ENCODE measurements at regions not wholly inside any gene's neighbourhood (a gene's known extent, or its start where the extent isn't known, plus 50 kb on each side); places are given as distances from the start of the nearest gene placed in this dataset.

GRCh38 chr6:105728995-105729394 lies 326.1 kb upstream of the PREP start:
- Histone ChIP-seq H2AFZ (no peak overlapping the region), H3K4me3 (no peak overlapping the region), H3K9me2 (ENCODE audit: insufficient read depth) (no peaks in the 10 kb centered on the region), H3K27me3 (ENCODE audit: insufficient read depth) (no peaks in the 10 kb centered on the region), H3K4me2 (no peak overlapping the region), H3K4me1 (ENCODE audit: insufficient read depth) (no peaks in the 10 kb centered on the region), H4K20me1 (replicated peaks; ENCODE audit: insufficient read depth) (no peaks in the 10 kb centered on the region), H3K27ac (ENCODE audit: low read depth) (no peak overlapping the region), H3F3A (replicated peaks; ENCODE audit: low read depth) (no peaks in the 10 kb centered on the region), H3K79me2 (replicated peaks; ENCODE audit: insufficient read depth) (no peaks in the 10 kb centered on the region), H3K36me3 (ENCODE audit: insufficient read depth) (no peaks in the 10 kb centered on the region)
- DNase-seq (ENCODE audit: low spot score): no peak
- H3K27ac Mint-ChIP-seq: no peak overlapping the region
- no peaks in the 10 kb centered on the region for H3K9me3 Mint-ChIP-seq
- ATAC-seq: no peak
- no peak overlapping the region for H3K4me3 Mint-ChIP-seq
- H3K4me1 Mint-ChIP-seq: no peaks in the 10 kb centered on the region
- TF ChIP-seq EZH2 (IDR thresholded peaks at IDR 0.05; ENCODE audit: low read depth, unreplicated experiment) (no peak), ZNF114 (CRISPR knock-in tag; IDR thresholded peaks at IDR 0.05) (no peak), ZNF331 (CRISPR knock-in tag; IDR thresholded peaks at IDR 0.05; ENCODE audit: low read depth) (no peak), NANOG (IDR thresholded peaks at IDR 0.05; ENCODE audit: borderline replicate concordance) (no peak), POLR2AphosphoS5 (IDR thresholded peaks at IDR 0.05; ENCODE audit: low read depth) (no peak), CREB1 (CRISPR knock-in tag; IDR thresholded peaks at IDR 0.05; ENCODE audit: low read depth) (no peak), STAT1 (IDR thresholded peaks at IDR 0.05; ENCODE audit: unreplicated experiment) (no peak), JUNB (IDR thresholded peaks at IDR 0.05; ENCODE audit: unreplicated experiment) (no peak), EZH2phosphoT487 (IDR thresholded peaks at IDR 0.05; ENCODE audit: unreplicated experiment) (no peak)
- TF ChIP-seq, protein P1, sequence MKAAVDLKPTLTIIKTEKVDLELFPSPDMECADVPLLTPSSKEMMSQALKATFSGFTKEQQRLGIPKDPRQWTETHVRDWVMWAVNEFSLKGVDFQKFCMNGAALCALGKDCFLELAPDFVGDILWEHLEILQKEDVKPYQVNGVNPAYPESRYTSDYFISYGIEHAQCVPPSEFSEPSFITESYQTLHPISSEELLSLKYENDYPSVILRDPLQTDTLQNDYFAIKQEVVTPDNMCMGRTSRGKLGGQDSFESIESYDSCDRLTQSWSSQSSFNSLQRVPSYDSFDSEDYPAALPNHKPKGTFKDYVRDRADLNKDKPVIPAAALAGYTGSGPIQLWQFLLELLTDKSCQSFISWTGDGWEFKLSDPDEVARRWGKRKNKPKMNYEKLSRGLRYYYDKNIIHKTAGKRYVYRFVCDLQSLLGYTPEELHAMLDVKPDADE (IDR thresholded peaks at IDR 0.05): no peak
- TF ChIP-seq, protein P2, sequence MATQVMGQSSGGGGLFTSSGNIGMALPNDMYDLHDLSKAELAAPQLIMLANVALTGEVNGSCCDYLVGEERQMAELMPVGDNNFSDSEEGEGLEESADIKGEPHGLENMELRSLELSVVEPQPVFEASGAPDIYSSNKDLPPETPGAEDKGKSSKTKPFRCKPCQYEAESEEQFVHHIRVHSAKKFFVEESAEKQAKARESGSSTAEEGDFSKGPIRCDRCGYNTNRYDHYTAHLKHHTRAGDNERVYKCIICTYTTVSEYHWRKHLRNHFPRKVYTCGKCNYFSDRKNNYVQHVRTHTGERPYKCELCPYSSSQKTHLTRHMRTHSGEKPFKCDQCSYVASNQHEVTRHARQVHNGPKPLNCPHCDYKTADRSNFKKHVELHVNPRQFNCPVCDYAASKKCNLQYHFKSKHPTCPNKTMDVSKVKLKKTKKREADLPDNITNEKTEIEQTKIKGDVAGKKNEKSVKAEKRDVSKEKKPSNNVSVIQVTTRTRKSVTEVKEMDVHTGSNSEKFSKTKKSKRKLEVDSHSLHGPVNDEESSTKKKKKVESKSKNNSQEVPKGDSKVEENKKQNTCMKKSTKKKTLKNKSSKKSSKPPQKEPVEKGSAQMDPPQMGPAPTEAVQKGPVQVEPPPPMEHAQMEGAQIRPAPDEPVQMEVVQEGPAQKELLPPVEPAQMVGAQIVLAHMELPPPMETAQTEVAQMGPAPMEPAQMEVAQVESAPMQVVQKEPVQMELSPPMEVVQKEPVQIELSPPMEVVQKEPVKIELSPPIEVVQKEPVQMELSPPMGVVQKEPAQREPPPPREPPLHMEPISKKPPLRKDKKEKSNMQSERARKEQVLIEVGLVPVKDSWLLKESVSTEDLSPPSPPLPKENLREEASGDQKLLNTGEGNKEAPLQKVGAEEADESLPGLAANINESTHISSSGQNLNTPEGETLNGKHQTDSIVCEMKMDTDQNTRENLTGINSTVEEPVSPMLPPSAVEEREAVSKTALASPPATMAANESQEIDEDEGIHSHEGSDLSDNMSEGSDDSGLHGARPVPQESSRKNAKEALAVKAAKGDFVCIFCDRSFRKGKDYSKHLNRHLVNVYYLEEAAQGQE (IDR thresholded peaks at IDR 0.05; ENCODE audit: unreplicated experiment): no peak
- TF ChIP-seq, protein P3, sequence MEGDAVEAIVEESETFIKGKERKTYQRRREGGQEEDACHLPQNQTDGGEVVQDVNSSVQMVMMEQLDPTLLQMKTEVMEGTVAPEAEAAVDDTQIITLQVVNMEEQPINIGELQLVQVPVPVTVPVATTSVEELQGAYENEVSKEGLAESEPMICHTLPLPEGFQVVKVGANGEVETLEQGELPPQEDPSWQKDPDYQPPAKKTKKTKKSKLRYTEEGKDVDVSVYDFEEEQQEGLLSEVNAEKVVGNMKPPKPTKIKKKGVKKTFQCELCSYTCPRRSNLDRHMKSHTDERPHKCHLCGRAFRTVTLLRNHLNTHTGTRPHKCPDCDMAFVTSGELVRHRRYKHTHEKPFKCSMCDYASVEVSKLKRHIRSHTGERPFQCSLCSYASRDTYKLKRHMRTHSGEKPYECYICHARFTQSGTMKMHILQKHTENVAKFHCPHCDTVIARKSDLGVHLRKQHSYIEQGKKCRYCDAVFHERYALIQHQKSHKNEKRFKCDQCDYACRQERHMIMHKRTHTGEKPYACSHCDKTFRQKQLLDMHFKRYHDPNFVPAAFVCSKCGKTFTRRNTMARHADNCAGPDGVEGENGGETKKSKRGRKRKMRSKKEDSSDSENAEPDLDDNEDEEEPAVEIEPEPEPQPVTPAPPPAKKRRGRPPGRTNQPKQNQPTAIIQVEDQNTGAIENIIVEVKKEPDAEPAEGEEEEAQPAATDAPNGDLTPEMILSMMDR (conservative IDR thresholded peaks at IDR 0.05; ENCODE audit: low read depth in 2 of 2): no peak
- TF ChIP-seq, protein P4, sequence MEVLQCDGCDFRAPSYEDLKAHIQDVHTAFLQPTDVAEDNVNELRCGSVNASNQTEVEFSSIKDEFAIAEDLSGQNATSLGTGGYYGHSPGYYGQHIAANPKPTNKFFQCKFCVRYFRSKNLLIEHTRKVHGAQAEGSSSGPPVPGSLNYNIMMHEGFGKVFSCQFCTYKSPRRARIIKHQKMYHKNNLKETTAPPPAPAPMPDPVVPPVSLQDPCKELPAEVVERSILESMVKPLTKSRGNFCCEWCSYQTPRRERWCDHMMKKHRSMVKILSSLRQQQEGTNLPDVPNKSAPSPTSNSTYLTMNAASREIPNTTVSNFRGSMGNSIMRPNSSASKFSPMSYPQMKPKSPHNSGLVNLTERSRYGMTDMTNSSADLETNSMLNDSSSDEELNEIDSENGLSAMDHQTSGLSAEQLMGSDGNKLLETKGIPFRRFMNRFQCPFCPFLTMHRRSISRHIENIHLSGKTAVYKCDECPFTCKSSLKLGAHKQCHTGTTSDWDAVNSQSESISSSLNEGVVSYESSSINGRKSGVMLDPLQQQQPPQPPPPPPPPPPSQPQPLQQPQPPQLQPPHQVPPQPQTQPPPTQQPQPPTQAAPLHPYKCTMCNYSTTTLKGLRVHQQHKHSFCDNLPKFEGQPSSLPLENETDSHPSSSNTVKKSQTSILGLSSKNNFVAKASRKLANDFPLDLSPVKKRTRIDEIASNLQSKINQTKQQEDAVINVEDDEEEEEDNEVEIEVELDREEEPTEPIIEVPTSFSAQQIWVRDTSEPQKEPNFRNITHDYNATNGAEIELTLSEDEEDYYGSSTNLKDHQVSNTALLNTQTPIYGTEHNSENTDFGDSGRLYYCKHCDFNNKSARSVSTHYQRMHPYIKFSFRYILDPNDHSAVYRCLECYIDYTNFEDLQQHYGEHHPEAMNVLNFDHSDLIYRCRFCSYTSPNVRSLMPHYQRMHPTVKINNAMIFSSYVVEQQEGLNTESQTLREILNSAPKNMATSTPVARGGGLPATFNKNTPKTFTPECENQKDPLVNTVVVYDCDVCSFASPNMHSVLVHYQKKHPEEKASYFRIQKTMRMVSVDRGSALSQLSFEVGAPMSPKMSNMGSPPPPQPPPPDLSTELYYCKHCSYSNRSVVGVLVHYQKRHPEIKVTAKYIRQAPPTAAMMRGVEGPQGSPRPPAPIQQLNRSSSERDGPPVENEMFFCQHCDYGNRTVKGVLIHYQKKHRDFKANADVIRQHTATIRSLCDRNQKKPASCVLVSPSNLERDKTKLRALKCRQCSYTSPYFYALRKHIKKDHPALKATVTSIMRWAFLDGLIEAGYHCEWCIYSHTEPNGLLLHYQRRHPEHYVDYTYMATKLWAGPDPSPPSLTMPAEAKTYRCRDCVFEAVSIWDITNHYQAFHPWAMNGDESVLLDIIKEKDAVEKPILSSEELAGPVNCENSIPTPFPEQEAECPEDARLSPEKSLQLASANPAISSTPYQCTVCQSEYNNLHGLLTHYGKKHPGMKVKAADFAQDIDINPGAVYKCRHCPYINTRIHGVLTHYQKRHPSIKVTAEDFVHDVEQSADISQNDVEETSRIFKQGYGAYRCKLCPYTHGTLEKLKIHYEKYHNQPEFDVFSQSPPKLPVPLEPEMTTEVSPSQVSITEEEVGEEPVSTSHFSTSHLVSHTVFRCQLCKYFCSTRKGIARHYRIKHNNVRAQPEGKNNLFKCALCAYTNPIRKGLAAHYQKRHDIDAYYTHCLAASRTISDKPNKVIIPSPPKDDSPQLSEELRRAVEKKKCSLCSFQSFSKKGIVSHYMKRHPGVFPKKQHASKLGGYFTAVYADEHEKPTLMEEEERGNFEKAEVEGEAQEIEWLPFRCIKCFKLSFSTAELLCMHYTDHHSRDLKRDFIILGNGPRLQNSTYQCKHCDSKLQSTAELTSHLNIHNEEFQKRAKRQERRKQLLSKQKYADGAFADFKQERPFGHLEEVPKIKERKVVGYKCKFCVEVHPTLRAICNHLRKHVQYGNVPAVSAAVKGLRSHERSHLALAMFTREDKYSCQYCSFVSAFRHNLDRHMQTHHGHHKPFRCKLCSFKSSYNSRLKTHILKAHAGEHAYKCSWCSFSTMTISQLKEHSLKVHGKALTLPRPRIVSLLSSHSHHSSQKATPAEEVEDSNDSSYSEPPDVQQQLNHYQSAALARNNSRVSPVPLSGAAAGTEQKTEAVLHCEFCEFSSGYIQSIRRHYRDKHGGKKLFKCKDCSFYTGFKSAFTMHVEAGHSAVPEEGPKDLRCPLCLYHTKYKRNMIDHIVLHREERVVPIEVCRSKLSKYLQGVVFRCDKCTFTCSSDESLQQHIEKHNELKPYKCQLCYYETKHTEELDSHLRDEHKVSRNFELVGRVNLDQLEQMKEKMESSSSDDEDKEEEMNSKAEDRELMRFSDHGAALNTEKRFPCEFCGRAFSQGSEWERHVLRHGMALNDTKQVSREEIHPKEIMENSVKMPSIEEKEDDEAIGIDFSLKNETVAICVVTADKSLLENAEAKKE (CRISPR knock-in tag; IDR thresholded peaks at IDR 0.05): no peak
- peaks cover 2% of the 10 kb centered on the region for H3K27me3 Mint-ChIP-seq (ENCODE audit: insufficient read depth, low read depth, poor library complexity)
- no peaks in the 10 kb centered on the region for H3K36me3 Mint-ChIP-seq (ENCODE audit: low read depth)
